BJ (cell line): ENCODE measurements at regions not wholly inside any gene's neighbourhood (a gene's known extent, or its start where the extent isn't known, plus 50 kb on each side); places are given as distances from the start of the nearest gene placed in this dataset.
"Not testable (repeated sequence)": the region's sequence is repeated elsewhere in the genome, so short reads cannot be mapped to it uniquely, and the experiment has no call there.

Source experiments
- CTCF ChIA-PET: fragments of 350-600 bp; formaldehyde crosslinking; extraction: SDS; loops from one replicate; lab custom pipeline; 2021; ENCODE audit warnings: antibody characterized with exemption, inconsistent platforms; lab: Yijun Ruan, JAX
- POLR2A ChIA-PET: fragments of 300-600 bp; sonication (Branson Sonifier 250); formaldehyde crosslinking; extraction: SDS; loops from one replicate; lab custom pipeline; 2021; ENCODE audit warnings: antibody characterized with exemption; lab: Charles Lee
- DNase-seq: peaks from one replicate; pipeline ENCODE4 v3.0.0-alpha.2; 2011; ENCODE audit warnings: low read depth
- H3K27me3 ChIP-seq: 2 replicates; pipeline ENCODE4 v1.6.0; 2011; ENCODE audit warnings: low read length; ENCODE audit not compliant: control insufficient read depth, insufficient read depth
- H3K36me3 ChIP-seq: 2 replicates; pipeline ENCODE4 v1.5.1; 2011; ENCODE audit warnings: low read length; ENCODE audit not compliant: control insufficient read depth, insufficient read depth
- H3K4me3 ChIP-seq: 2 replicates; pipeline ENCODE4 v1.5.1; 2011; ENCODE audit warnings: low read depth, mild to moderate bottlenecking, control low read depth, low read length
- TF ChIP-seq, protein P1 (sequence below): IDR thresholded peaks from 2 replicates; pipeline ENCODE4 v1.5.1; 2011; ENCODE audit warnings: low read depth, mild to moderate bottlenecking, control low read depth, inconsistent platforms, low read length, moderate library complexity; ENCODE audit not compliant: insufficient read depth

DNA sequence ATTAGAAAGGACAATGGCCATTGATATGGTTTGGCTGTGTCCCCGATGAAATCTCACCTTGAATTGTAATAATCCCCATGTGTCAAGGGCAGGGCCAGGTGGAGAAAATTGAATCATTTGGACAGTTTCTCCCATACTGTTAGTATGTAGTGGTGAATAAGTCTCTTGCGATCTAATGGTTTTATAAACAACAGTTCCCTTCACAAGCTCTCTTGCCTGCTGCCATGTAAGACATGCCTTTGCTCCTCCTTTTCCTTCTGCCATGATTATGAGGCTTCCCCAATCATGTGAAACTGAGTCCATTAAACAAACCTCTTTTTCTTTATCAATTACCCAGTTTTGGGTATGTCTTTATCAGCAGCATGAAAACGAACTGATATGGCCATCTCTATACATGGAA is 302.7 kb downstream of the SFMBT2 start:
- DNase-seq = no peak
- Histone ChIP-seq H3K36me3 (no peaks in the 10 kb centered on the region), H3K27me3 (no peaks in the 10 kb centered on the region), H3K4me3 (no peak overlapping the region)
- ChIA-PET CTCF (no interaction called here), POLR2A (no interaction called here)
- TF ChIP-seq, protein P1, sequence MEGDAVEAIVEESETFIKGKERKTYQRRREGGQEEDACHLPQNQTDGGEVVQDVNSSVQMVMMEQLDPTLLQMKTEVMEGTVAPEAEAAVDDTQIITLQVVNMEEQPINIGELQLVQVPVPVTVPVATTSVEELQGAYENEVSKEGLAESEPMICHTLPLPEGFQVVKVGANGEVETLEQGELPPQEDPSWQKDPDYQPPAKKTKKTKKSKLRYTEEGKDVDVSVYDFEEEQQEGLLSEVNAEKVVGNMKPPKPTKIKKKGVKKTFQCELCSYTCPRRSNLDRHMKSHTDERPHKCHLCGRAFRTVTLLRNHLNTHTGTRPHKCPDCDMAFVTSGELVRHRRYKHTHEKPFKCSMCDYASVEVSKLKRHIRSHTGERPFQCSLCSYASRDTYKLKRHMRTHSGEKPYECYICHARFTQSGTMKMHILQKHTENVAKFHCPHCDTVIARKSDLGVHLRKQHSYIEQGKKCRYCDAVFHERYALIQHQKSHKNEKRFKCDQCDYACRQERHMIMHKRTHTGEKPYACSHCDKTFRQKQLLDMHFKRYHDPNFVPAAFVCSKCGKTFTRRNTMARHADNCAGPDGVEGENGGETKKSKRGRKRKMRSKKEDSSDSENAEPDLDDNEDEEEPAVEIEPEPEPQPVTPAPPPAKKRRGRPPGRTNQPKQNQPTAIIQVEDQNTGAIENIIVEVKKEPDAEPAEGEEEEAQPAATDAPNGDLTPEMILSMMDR = no peak

DNA sequence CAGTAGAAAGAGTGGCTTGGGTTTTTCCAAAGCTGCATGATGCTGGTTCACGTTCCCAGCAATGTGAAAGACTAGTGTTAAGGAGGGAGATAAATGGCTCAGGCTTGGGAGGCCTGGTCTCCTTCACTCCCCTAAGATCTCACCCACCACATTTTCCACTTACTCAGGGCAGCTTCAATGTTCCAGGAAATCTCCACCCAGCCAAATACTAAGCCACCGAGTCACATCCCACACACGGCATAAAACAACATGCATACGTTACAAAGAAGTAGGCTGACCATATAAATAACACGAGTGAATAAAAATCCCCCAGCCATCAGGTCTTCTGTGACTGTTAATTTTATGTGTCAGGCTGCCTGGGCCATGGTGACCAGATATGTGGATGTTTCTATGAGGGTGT is 303.5 kb downstream of the SFMBT2 start:
- Histone ChIP-seq H3K4me3 (no peak overlapping the region), H3K27me3 (no peaks in the 10 kb centered on the region), H3K36me3 (no peaks in the 10 kb centered on the region)
- CTCF ChIA-PET = no interaction called here
- POLR2A ChIA-PET = no interaction called here
- TF ChIP-seq, protein P1 = no peak
- peak; percentile 52 for DNase-seq

DNA sequence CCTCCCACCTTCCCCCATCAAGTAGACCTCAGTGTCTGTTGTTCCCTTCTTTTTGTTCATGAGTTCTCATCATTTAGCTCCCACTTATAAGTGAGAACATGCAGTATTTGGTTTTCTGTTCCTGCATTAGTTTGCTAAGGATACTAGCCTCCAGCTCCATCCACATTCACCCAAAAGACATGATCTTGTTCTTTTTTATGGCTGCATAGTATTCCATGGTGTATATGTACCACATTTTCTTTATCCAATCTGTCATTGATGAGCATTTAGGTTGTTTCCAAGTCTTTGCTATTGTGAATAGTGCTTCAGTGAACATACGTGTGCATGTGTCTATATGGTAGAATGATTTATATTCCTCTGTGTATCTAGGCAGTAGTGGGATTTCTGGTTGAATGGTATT is 306.5 kb downstream of the SFMBT2 start:
- POLR2A ChIA-PET, H3K4me3 ChIP-seq, CTCF ChIA-PET: not testable (repeated sequence)

DNA sequence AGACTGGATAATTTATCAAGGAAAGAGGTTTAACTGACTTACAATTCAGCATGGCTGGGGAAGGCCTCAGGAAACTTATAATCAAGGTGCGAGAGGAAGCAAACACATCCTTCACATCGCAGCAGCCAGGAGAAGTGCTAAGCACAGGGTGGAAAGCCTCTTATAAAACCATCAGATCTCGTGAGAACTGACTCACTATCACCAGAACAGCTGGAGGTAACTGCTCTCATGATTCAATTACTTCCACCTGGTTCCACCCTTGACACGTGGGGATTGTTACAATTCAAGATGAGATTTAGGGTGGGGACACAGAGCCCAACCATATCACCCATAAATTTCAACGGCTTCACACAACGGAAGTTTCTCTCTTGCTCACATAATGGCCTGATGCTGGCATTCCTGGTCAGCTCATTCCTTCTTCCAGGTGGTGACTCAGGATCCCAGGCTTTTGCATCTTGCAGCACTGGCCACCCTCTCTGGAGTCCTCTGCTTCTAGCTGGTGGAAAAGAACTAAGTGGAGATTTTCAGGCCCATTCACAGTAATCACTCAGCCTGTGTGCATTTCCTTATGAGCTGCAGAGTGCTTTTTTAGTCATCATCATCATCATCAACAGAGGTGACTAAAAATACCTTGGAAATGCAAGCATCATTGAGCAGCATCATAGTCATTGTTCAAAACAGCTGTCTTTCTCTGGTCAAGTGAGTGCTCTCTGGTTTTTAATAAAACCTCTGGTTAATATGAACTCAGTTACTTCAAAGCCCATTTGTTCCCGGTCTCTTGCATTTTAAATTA is 308.1 kb downstream of the SFMBT2 start:
- no peaks in the 10 kb centered on the region for H3K36me3 ChIP-seq
- DNase-seq = no peak
- TF ChIP-seq, protein P1 = no peak
- H3K27me3 ChIP-seq = no peaks in the 10 kb centered on the region
- ChIA-PET POLR2A (interaction anchor here (0.6 kb wide), 1 partner anchor 182 kb away, joined by 3 read pairs; no protein-coding TSS in a partner anchor), CTCF (no interaction called here)
- no peak overlapping the region for H3K4me3 ChIP-seq

More for the DNA sequence above, 306.5 kb downstream of the SFMBT2 start:
- DNase-seq, H3K36me3 ChIP-seq, H3K27me3 ChIP-seq: not testable (repeated sequence)

DNA sequence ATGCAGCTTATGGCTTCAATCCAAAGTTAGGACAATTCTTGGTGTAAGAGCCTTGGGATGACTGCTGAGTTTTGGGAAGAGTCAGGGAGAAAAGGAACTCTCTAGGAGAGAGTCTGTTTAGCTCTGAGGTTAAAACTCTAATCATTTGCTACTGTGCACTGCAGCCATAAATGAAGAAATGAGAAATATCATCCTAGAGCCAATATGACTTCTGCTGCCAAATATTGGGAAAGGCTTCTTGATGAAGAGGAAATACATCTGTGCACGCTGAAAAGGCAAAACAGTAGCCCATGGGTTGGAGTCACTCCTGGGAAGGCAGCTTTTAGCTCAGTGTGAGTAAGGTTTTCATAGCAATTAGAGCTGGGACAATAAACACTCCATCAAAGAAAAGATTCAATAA is 308.8 kb downstream of the SFMBT2 start:
- TF ChIP-seq, protein P1 = no peak
- no peak for DNase-seq
- Histone ChIP-seq H3K27me3 (no peaks in the 10 kb centered on the region), H3K4me3 (no peak overlapping the region), H3K36me3 (no peaks in the 10 kb centered on the region)
- POLR2A ChIA-PET = no interaction called here
- CTCF ChIA-PET = interaction anchor here (1.0 to 1.2 kb wide), 2 partner anchors 10 to 15 kb away, joined by 3 read pairs; no protein-coding TSS in a partner anchor
